ENCODE measurements at regions not wholly inside any gene's neighbourhood (a gene's known extent, or its start where the extent isn't known, plus 50 kb on each side); places are given as distances from the start of the nearest gene placed in this dataset.

GRCh38 chr9:15018096-15018637 lies 107.9 kb upstream of the FREM1 start:
- TF ChIP-seq EZH2 (IDR thresholded peaks at IDR 0.05; ENCODE audit: borderline replicate concordance, low read depth, low read length, poor library complexity, severe bottlenecking) (no peak), CTCF (conservative IDR thresholded peaks at IDR 0.05; ENCODE audit: low read depth, low read length) (no peak)
- no peak for DNase-seq (ENCODE audit: low spot score)
- ChIA-PET POLR2A (ENCODE audit: low non-redundant PET) (no interaction called here), CTCF (no interaction called here)
- Histone ChIP-seq H3K4me3 (ENCODE audit: low read depth, low read length, poor library complexity, severe bottlenecking) (no peak overlapping the region), H3K4me1 (ENCODE audit: insufficient read depth, low read length, poor library complexity, severe bottlenecking) (no peaks in the 10 kb centered on the region), H3K27ac (ENCODE audit: low read depth, low read length, poor library complexity, severe bottlenecking) (no peak overlapping the region), H3K27me3 (replicated peaks; ENCODE audit: insufficient read depth, low read depth, low read length, poor library complexity) (no peaks in the 10 kb centered on the region), H3K9me3 (ENCODE audit: low read depth, low read length, poor library complexity, severe bottlenecking) (no peaks in the 10 kb centered on the region), H3K36me3 (ENCODE audit: insufficient read depth, low read length, poor library complexity, severe bottlenecking) (no peaks in the 10 kb centered on the region)
- no TSS peak for BruUV-seq (replicated peaks)
- intact Hi-C loops (cut with micrococcal nuclease; ENCODE audit: unreplicated experiment): no loop called here

- Histone ChIP-seq H3K9me3 (ENCODE audit: low read depth, low read length, poor library complexity, severe bottlenecking) (no peaks in the 10 kb centered on the region), H3K4me1 (ENCODE audit: insufficient read depth, low read length, poor library complexity, severe bottlenecking) (peaks cover 7% of the 10 kb centered on the region), H3K27me3 (replicated peaks; ENCODE audit: insufficient read depth, low read depth, low read length, poor library complexity) (no peaks in the 10 kb centered on the region), H3K36me3 (ENCODE audit: insufficient read depth, low read length, poor library complexity, severe bottlenecking) (no peaks in the 10 kb centered on the region), H3K27ac (ENCODE audit: low read depth, low read length, poor library complexity, severe bottlenecking) (no peak overlapping the region), H3K4me3 (ENCODE audit: low read depth, low read length, poor library complexity, severe bottlenecking) (no peak overlapping the region)
- intact Hi-C loops (cut with micrococcal nuclease; ENCODE audit: unreplicated experiment): no loop called here
- POLR2A ChIA-PET (ENCODE audit: low non-redundant PET): no interaction called here
- CTCF ChIA-PET: no interaction called here
- no peak for DNase-seq (ENCODE audit: low spot score)
- BruUV-seq (replicated peaks): no TSS peak
- TF ChIP-seq EZH2 (IDR thresholded peaks at IDR 0.05; ENCODE audit: borderline replicate concordance, low read depth, low read length, poor library complexity, severe bottlenecking): no peak
- no peak for TF ChIP-seq CTCF (conservative IDR thresholded peaks at IDR 0.05; ENCODE audit: low read depth, low read length)
These were observed 100.4 kb upstream of the FREM1 start for GRCh38 chr9:15010581-15010980.

- POLR2A ChIA-PET (ENCODE audit: low non-redundant PET): no interaction called here
- TF ChIP-seq EZH2 (IDR thresholded peaks at IDR 0.05; ENCODE audit: borderline replicate concordance, low read depth, low read length, poor library complexity, severe bottlenecking) (no peak), CTCF (conservative IDR thresholded peaks at IDR 0.05; ENCODE audit: low read depth, low read length) (no peak)
- intact Hi-C loops (cut with micrococcal nuclease; ENCODE audit: unreplicated experiment): no loop called here
- H3K36me3 ChIP-seq (ENCODE audit: insufficient read depth, low read length, poor library complexity, severe bottlenecking): no peaks in the 10 kb centered on the region
- no peaks in the 10 kb centered on the region for H3K9me3 ChIP-seq (ENCODE audit: low read depth, low read length, poor library complexity, severe bottlenecking)
- no TSS peak for BruUV-seq (replicated peaks)
- H3K27me3 ChIP-seq (replicated peaks; ENCODE audit: insufficient read depth, low read depth, low read length, poor library complexity): no peaks in the 10 kb centered on the region
- DNase-seq (ENCODE audit: low spot score): no peak
- H3K27ac ChIP-seq (ENCODE audit: low read depth, low read length, poor library complexity, severe bottlenecking): no peak overlapping the region
- H3K4me3 ChIP-seq (ENCODE audit: low read depth, low read length, poor library complexity, severe bottlenecking): no peak overlapping the region
- peaks cover 7% of the 10 kb centered on the region for H3K4me1 ChIP-seq (ENCODE audit: insufficient read depth, low read length, poor library complexity, severe bottlenecking)
- CTCF ChIA-PET: no interaction called here
These were observed 97.5 kb upstream of the FREM1 start for GRCh38 chr9:15007698-15008097.

Measured in A673 (cell line).